ENCODE measurements at regions not wholly inside any gene's neighbourhood (a gene's known extent, or its start where the extent isn't known, plus 50 kb on each side); places are given as distances from the start of the nearest gene placed in this dataset.

DNA sequence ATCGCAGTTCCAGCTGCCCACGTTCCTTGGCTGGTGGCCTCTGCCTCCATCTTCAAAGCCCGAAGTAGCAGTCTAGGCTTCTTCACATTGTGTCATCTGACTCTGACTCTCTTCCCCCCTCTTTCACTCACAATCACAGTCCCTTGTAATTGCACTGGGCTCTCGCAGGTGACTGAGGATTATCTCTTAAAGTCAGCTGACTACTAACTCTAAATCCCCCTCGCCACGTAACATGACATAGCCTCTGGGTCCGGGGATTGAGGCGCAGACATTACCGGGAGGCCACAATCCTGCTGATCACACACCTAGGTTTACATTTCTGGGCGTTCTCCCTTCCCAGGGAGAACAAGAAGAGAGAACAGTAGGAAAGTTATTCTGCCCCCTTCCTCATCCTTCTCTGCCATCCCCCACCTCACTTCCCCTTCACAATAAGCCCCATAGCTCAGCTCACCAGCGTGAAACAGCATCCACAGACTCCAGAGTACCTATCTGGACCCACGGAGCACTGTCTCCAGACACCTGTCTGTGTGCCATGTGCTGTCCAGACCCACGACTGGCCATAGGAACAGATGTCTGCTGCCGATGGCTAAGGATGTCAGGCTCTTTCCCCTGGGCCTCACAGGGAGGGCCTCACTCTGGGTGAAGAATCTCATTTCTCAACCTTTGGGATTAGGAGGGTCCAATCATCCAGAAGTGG is 64.3 kb upstream of the FZD7 start:
- no peak for DNase-seq

DNA sequence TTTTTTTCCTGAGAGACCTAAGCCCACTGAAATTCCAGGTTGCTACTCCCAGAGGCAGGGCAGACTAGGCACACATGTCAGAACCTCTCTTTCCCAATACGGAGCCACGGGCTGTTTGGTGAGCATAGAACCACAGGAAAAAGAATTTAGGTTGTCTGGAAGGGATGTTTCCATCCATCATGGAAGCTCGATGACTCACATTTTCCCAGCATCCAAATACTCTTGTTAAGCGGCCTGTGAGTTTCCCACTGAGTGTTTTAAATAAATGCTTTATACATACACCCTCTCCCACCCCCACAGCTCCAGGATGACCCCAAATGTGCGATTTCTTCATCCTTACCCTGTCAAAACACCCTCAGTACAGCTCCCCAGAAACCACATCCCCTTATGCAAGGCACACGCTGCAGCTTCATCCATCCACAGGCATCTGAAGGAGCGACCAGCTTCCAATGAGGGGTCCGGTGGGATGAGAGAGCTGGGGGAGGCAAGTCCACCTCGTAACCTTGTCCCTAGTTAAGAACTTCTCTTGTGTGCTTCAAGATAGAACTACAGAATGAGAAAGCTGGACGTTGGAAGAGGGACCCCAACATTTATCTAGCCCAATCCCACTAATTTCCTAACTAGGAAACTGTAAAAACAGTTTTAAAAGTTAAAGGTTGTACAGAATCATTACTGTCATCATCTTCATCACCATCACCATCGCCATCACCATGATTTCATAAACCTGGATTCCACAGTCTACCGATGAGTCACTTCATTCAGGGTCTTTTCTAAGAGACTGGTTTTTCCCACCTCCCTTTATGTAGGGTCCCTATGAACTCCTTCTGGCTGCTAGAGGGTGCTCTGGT is 63.5 kb upstream of the FZD7 start:
- no peak for DNase-seq

DNA sequence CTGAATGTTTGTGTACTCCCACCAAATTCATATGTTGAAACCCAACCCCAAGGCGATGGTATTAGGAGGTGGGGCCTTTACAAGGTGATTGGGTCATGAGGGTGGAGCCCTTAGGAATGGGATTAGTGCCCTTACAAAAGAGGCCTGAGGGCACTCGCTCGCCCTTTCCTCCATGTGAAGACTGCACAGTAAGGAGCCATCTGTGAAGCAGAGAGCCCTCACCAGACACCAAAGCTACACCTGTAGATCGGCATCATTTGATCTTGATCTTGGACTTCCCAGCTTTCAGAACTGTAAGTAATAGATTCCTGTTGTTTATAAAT is 62.9 kb upstream of the FZD7 start:
- DNase-seq: no peak

- no peak for DNase-seq
These were observed 62.0 kb upstream of the FZD7 start for GRCh38 chr2:201971531-201972228.

GRCh38 chr2:201972621-201973255 is 60.9 kb upstream of the FZD7 start:
- DNase-seq: no peak

- no peak for DNase-seq
These were observed 60.2 kb upstream of the FZD7 start for GRCh38 chr2:201973305-201973928.

- DNase-seq: no peak
These were observed 59.2 kb upstream of the FZD7 start for GRCh38 chr2:201974171-201975100.

DNA sequence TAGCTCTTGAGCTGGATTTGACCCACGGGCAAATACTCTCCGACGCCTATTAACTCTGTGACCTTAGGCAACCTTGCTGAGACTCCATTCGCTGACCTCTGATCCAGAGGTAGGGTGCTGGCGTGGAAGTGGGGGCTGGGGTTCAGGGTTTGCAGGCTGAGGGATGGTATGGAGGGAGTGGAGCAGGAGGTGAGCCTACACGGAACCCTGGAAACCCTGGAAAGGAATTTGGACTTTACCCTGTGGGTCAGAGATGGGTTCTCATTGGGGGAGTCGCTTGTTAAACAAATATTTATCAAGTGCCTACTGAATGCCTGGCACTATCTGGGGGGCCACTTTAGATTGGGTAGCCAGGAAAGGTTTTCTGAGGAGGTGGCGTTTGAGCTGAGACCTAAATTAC is 58.2 kb upstream of the FZD7 start:
- no peak for DNase-seq

- DNase-seq: no peak
These were observed 57.6 kb upstream of the FZD7 start for GRCh38 chr2:201975964-201976612.

DNA sequence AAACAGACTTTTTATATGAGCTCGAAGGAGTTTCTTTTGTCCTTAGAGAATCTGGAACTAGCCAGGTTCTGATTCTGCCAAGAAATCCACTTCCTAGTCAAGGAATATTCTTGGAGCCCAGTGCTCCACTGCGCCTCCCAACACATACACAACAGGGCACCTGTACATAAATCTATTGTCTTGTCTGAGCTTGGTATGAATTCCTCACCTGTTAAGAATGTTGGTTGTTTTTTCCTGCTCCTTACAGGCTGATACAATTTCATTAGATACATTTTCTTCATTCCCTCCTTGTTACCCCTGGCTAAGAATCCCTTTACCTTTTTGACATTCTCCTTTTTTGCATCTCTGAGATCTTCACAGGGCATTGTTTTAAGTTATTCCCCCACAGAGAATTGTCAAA is 56.0 kb upstream of the FZD7 start:
- no peak for DNase-seq

DNA sequence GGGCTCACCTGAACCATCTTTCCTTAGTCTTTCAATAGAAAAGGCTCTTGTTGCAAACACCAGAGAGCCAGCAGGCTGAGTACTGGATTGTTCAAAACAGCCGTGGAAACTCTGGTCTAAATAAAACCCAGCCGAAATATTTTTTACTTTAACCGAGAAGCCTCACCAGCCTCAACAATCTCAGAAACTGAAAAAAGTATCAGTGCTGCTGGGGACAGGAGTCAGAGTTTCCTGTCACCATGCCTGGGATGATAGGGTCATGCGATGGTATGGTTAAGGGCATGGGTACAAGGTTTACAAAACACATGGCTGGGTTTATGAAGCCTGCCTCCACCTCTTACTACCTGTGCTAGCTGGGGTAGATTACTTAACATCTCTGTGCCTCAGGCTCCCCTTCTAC is 55.3 kb upstream of the FZD7 start:
- DNase-seq: no peak

DNA sequence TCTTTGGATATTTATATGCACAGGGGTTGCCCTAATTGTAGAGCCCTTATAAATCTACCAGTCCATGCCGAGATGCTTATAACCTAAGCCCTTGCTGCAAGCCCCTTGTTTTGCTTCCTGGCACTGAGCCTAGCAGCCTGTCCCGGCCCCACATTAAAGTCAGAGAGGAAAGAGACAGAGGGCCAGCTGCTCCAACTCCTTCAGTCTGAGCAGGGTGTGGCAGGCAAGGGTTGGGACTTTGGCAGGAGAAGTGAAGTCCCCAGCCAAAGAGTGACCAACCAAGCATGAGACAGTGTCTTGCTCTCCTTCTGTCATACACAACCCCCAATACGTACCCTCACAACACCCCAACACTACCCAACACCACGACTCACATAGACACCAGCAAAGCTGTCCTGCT is 54.7 kb upstream of the FZD7 start:
- DNase-seq: no peak

DNA sequence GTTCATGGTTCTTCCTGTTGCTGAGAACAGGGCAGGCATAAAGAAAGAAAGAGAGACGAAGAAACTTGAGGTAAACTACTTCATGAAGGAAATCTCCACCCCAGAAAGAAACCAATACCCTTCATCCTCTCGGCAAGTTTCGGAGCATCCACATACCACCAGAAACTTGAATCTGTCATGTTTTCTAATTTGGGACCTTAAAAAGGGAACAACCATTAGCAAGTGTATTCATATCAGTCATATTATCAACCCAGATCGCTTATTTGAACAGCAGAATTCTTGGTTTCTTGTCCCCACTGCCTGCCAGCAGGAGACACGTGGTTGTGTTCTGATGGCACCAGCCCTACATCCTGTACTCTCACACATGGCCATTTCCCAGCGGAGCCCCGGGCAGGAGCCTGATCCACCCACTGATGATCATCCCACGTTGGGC is 53.2 kb upstream of the FZD7 start:
- DNase-seq: no peak

DNA sequence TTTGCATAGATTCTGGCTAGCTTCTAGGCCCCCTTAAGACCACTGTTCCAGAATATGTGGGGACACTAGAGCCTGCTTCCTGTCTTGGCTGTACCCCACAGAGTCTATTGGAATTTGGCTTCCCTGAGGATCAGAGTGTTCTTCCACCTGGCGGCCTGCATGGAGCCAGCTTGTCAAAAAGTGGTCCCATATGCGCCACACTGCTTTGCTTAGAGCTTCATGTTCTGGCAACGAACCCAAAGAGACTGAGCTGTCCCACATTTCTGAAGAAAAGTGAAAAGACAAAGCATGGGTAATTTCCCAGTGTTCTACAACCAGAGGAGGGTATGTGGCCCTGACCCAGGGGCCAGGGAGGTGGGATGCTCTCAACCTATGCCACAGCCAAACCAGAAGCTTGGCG is 52.7 kb upstream of the FZD7 start:
- no peak for DNase-seq

DNA sequence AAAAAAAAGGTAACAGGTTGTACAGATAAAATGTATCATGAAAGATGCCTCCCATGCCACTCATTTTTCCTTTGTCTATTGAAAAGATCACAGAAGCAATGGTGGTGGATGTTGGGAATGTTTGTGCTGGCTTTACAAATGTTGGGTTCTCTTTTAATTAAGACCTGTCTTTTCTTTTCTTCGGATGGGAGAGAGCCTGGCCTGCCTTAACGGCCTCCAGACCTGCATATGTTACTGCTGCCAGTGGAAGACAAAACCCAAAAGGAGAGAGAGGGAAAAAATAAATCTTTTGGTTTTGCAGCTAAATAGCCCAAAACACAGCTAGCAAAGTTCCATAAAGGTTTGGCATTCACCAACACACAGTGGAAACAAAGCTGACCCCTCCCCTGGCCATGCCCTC is 50.5 kb upstream of the FZD7 start:
- no peak for DNase-seq

GRCh38 chr2:201983800-201984199 is 49.9 kb upstream of the FZD7 start:
- DNase-seq: no peak
